ENCODE measurements at regions not wholly inside any gene's neighbourhood (a gene's known extent, or its start where the extent isn't known, plus 50 kb on each side); places are given as distances from the start of the nearest gene placed in this dataset.
"Not testable (repeated sequence)": the region's sequence is repeated elsewhere in the genome, so short reads cannot be mapped to it uniquely, and the experiment has no call there.

- TF ChIP-seq, protein P1, sequence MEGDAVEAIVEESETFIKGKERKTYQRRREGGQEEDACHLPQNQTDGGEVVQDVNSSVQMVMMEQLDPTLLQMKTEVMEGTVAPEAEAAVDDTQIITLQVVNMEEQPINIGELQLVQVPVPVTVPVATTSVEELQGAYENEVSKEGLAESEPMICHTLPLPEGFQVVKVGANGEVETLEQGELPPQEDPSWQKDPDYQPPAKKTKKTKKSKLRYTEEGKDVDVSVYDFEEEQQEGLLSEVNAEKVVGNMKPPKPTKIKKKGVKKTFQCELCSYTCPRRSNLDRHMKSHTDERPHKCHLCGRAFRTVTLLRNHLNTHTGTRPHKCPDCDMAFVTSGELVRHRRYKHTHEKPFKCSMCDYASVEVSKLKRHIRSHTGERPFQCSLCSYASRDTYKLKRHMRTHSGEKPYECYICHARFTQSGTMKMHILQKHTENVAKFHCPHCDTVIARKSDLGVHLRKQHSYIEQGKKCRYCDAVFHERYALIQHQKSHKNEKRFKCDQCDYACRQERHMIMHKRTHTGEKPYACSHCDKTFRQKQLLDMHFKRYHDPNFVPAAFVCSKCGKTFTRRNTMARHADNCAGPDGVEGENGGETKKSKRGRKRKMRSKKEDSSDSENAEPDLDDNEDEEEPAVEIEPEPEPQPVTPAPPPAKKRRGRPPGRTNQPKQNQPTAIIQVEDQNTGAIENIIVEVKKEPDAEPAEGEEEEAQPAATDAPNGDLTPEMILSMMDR (IDR thresholded peaks at IDR 0.05), result not testable (repeated sequence)
- not testable (repeated sequence) for TF ChIP-seq POLR2A (IDR thresholded peaks at IDR 0.05)
These were observed 426.2 kb upstream of the SPATA31A3 start for GRCh38 chr9:67418496-67419079.

Data from Peyer's patch (tissue), 4 donors.